DOHH2 (cell line): ENCODE measurements at regions not wholly inside any gene's neighbourhood (a gene's known extent, or its start where the extent isn't known, plus 50 kb on each side); places are given as distances from the start of the nearest gene placed in this dataset.

Experiments used
- H3F3A ChIP-seq: fragments of 200-600 bp; sonication (generic), shearing (Covaris generic); 2 replicates; pipeline ENCODE4 v1.6.0; 2016; ENCODE audit warnings: antibody characterized with exemption, mild to moderate bottlenecking; ENCODE audit not compliant: control insufficient read depth, insufficient read depth
- H3K27ac ChIP-seq: fragments of 200-600 bp; sonication (generic); 2 replicates; pipeline ENCODE4 v1.5.1; 2014; ENCODE audit warnings: low read depth, mild to moderate bottlenecking, low read length, moderate library complexity
- H3K27me3 ChIP-seq: fragments of 200-600 bp; sonication (generic); 2 replicates; pipeline ENCODE4 v1.6.1; 2014; ENCODE audit warnings: mild to moderate bottlenecking, low read length, mixed read lengths; ENCODE audit not compliant: control insufficient read depth
- H3K36me3 ChIP-seq: fragments of 200-600 bp; sonication (generic); 2 replicates; pipeline ENCODE4 v1.6.1; 2014; ENCODE audit warnings: mild to moderate bottlenecking, low read length, moderate library complexity, mixed read lengths; ENCODE audit not compliant: control insufficient read depth
- H3K4me1 ChIP-seq: fragments of 200-600 bp; sonication (generic); 2 replicates; pipeline ENCODE4 v1.6.1; 2014; ENCODE audit warnings: mild to moderate bottlenecking, low read length, mixed read lengths; ENCODE audit not compliant: control insufficient read depth
- H3K4me2 ChIP-seq: fragments of 200-600 bp; sonication (generic); 2 replicates; pipeline ENCODE4 v1.6.0; 2014; ENCODE audit warnings: mild to moderate bottlenecking, low read length, moderate library complexity
- H3K4me3 ChIP-seq: fragments of 200-600 bp; sonication (generic); 2 replicates; pipeline ENCODE4 v1.5.1; 2014; ENCODE audit warnings: mild to moderate bottlenecking, low read length, mixed read lengths
- H3K79me2 ChIP-seq: fragments of 200-600 bp; sonication (generic); 2 replicates; pipeline ENCODE4 v1.6.1; 2014; ENCODE audit warnings: mild to moderate bottlenecking, low read length, mixed read lengths; ENCODE audit not compliant: control insufficient read depth
- H3K9me2 ChIP-seq: fragments of 200-600 bp; sonication (generic); replicated peaks from 2 replicates; pipeline ENCODE4 v1.6.1; 2014; ENCODE audit warnings: mild to moderate bottlenecking, low read length, mixed read lengths; ENCODE audit not compliant: control insufficient read depth
- H3K9me3 ChIP-seq: fragments of 200-600 bp; sonication (generic); 2 replicates; pipeline ENCODE4 v1.6.1; 2014; ENCODE audit warnings: antibody characterized with exemption, low read length, mixed read lengths; ENCODE audit not compliant: control insufficient read depth, insufficient read depth
- H4K20me1 ChIP-seq: fragments of 200-600 bp; sonication (generic); 2 replicates; pipeline ENCODE4 v1.6.0; 2014; ENCODE audit warnings: low read depth, mild to moderate bottlenecking, antibody characterized with exemption, low read length, moderate library complexity; ENCODE audit not compliant: control insufficient read depth, insufficient read depth
- EZH2phosphoT487 ChIP-seq: fragments of 200-600 bp; sonication (generic); IDR thresholded peaks from 2 replicates; pipeline ENCODE4 v1.6.1; 2017; ENCODE audit warnings: borderline replicate concordance, mild to moderate bottlenecking, antibody characterized with exemption, low read length, moderate library complexity, mixed read lengths
- TF ChIP-seq, protein P1 (sequence below): fragments of 200-600 bp; sonication (generic); IDR thresholded peaks from one replicate; pipeline ENCODE4 v1.5.1; 2014; ENCODE audit warnings: antibody characterized with exemption, mild to moderate bottlenecking, low read depth, low read length; ENCODE audit not compliant: poor library complexity, severe bottlenecking

DNA sequence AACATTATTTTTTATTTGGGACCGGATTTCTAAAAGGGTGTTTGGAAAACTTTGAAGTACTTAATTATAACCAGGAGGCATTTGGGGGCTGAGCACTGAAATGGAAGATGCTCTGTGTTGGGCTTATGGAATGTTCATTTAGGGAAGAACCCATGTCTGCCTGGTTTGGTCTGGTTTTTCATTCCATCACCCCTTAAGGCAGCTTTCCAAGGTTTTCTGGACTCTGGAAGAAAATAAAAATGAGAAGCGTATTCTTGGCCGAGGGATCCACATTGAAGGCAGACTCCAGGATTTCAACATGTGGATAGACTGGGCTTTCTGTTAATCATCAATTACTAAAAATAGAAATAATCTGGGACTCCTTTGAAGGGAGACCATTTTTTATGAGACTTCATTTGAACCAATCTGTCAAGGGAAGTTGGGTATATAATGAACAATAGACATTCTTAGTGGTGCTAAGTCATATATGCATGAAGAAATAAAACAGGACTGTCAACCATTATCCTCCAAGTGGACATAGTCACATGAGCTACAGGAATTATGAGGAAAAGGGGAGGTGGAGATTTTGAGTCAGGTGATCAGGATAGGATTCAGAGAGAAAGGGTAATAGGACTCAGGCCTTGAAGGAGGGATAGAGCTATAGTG is 270.5 kb upstream of the ADAMTS9 start:
- H3K4me1 ChIP-seq: no peaks in the 10 kb centered on the region
- no peak overlapping the region for H3K27ac ChIP-seq
- TF ChIP-seq, protein P1, sequence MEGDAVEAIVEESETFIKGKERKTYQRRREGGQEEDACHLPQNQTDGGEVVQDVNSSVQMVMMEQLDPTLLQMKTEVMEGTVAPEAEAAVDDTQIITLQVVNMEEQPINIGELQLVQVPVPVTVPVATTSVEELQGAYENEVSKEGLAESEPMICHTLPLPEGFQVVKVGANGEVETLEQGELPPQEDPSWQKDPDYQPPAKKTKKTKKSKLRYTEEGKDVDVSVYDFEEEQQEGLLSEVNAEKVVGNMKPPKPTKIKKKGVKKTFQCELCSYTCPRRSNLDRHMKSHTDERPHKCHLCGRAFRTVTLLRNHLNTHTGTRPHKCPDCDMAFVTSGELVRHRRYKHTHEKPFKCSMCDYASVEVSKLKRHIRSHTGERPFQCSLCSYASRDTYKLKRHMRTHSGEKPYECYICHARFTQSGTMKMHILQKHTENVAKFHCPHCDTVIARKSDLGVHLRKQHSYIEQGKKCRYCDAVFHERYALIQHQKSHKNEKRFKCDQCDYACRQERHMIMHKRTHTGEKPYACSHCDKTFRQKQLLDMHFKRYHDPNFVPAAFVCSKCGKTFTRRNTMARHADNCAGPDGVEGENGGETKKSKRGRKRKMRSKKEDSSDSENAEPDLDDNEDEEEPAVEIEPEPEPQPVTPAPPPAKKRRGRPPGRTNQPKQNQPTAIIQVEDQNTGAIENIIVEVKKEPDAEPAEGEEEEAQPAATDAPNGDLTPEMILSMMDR: no peak
- no peak for TF ChIP-seq EZH2phosphoT487
- no peaks in the 10 kb centered on the region for H4K20me1 ChIP-seq
- H3K27me3 ChIP-seq: no peaks in the 10 kb centered on the region
- no peak overlapping the region for H3K4me2 ChIP-seq
- no peaks in the 10 kb centered on the region for H3K79me2 ChIP-seq
- H3K4me3 ChIP-seq: no peak overlapping the region
- no peaks in the 10 kb centered on the region for H3K9me2 ChIP-seq
- no peaks in the 10 kb centered on the region for H3K9me3 ChIP-seq
- no peaks in the 10 kb centered on the region for H3K36me3 ChIP-seq
- no peaks in the 10 kb centered on the region for H3F3A ChIP-seq

DNA sequence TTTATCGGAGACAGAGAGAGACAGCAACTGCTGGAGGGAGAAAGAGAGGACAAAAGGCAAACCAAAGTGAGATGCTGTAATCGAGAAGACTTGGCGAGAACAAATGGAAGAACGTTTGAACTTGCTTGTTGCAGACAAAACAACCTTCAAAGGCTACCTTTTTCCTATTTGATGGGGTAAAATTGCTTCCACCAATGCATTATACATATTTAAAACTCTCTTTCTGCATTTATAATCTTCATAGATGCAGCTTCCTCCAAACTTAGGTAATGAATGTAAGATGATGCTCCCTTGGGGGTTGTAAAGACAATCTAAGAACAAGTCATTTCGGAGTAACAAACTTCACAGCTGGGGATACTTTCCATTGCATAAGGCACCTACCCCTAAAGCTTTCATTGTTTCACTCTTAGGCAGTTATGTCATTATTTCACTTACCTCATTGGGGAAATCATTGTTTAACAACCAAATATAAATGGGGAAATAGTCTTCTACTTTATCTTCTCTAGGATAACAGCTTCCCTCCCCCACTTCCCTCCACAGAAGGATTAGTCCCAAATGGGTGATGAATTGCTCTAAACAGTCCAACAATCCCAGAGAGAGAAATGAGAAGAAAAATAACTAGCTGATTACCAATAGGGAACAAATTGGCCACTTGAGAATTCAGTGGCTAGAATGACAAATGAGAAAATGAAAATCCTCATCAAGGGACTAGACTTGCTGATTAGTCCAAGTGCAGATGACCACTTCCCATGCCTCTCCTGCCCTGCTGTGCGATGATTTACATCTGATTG is 269.8 kb upstream of the ADAMTS9 start:
- Histone ChIP-seq H3K9me3 (no peaks in the 10 kb centered on the region), H4K20me1 (no peaks in the 10 kb centered on the region), H3K79me2 (no peaks in the 10 kb centered on the region), H3K27ac (no peak overlapping the region), H3K4me2 (no peak overlapping the region), H3K4me3 (no peak overlapping the region), H3K36me3 (no peaks in the 10 kb centered on the region), H3K4me1 (no peaks in the 10 kb centered on the region), H3K27me3 (no peaks in the 10 kb centered on the region), H3K9me2 (no peaks in the 10 kb centered on the region), H3F3A (no peaks in the 10 kb centered on the region)
- no peak for TF ChIP-seq EZH2phosphoT487
- TF ChIP-seq, protein P1: no peak

DNA sequence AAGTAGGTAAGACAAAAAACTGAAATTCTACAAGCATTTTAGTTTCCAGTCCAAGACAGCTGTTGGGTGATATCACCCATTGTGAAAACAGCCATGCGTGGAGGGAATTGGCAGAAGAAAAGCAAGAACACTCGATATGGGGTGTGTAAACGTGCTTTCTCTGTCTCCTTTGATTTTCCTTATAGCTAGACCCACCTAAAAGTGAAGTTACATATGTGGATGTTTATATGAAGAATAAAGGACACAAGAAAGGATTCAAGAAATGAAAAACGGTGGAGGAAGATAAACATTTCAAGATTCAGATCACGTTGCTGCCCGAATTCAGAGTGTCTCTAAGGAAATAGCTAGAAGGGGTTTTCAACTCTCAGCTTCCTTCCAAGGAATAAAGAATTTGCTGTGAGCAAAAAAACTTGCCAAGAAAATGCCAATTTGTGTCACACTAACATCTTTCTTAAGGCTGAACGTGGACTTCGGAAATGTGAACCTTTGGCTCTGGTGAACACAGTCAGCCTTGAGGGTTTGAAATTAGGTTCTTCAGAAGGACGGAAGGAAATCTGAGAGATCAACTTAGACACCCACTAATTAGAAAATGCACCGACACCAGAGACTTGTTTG is 269.0 kb upstream of the ADAMTS9 start:
- no peaks in the 10 kb centered on the region for H3K9me3 ChIP-seq
- H3K27me3 ChIP-seq: no peaks in the 10 kb centered on the region
- no peaks in the 10 kb centered on the region for H3K79me2 ChIP-seq
- no peaks in the 10 kb centered on the region for H3K4me1 ChIP-seq
- H3K27ac ChIP-seq: no peak overlapping the region
- no peak overlapping the region for H3K4me2 ChIP-seq
- no peaks in the 10 kb centered on the region for H3K9me2 ChIP-seq
- H3K36me3 ChIP-seq: no peaks in the 10 kb centered on the region
- H3K4me3 ChIP-seq: no peak overlapping the region
- no peaks in the 10 kb centered on the region for H4K20me1 ChIP-seq
- no peaks in the 10 kb centered on the region for H3F3A ChIP-seq
- no peak for TF ChIP-seq EZH2phosphoT487
- TF ChIP-seq, protein P1: no peak
